Natural killer cell (primary cell): ENCODE measurements at regions not wholly inside any gene's neighbourhood (a gene's known extent, or its start where the extent isn't known, plus 50 kb on each side); places are given as distances from the start of the nearest gene placed in this dataset.

Experiments used
- ATAC-seq, 3 donors: fragments of 150-1000 bp in 2 of 3; fragments of 200-7000 bp in 1 of 3; cut with Tn5 transposase; 1 replicate in 1 of 3; 2 replicates in 2 of 3; pipeline ENCODE4 v1.10.0; 2021; ENCODE audit warnings: mild to moderate bottlenecking in 2 of 3, moderate library complexity in 2 of 3
- DNase-seq, 2 donors: peaks; one replicate each; pipeline versions ENCODE4 v3.0.0 to v3.0.0-alpha.2; 2013 to 2021; ENCODE audit warnings: mixed read lengths in 1 of 2
- H3K27ac ChIP-seq: one replicate; pipeline ENCODE4 v1.5.1; 2013; ENCODE audit warnings: mild to moderate bottlenecking, low read length
- H3K27me3 ChIP-seq: one replicate; pipeline ENCODE4 v1.6.1; 2013; ENCODE audit warnings: low read length; ENCODE audit not compliant: control insufficient read depth, insufficient read depth
- H3K36me3 ChIP-seq: one replicate; pipeline ENCODE4 v1.6.1; 2013; ENCODE audit warnings: low read length; ENCODE audit not compliant: control insufficient read depth, insufficient read depth
- H3K4me1 ChIP-seq: one replicate; pipeline ENCODE4 v1.6.1; 2013; ENCODE audit warnings: low read length; ENCODE audit not compliant: control insufficient read depth, insufficient read depth
- H3K4me3 ChIP-seq: one replicate; pipeline ENCODE4 v1.5.1; 2013; ENCODE audit warnings: low read length
- H3K9me3 ChIP-seq: one replicate; pipeline ENCODE4 v1.6.1; 2013; ENCODE audit warnings: low read length; ENCODE audit not compliant: control insufficient read depth, insufficient read depth
- H3K27ac Mint-ChIP-seq, 2 donors: one replicate each; pipeline ENCODE4 v1.8.0; 2022; ENCODE audit warnings: mild to moderate bottlenecking in 2 of 2, mixed read lengths in 2 of 2, moderate library complexity in 1 of 2
- H3K27me3 Mint-ChIP-seq, 2 donors: one replicate each; pipeline ENCODE4 v1.8.0; 2022; ENCODE audit warnings: low read depth in 2 of 2, mixed read lengths in 2 of 2
- H3K36me3 Mint-ChIP-seq: one replicate; pipeline ENCODE4 v1.8.0; 2022; ENCODE audit warnings: mixed read lengths
- H3K4me1 Mint-ChIP-seq, 2 donors: one replicate each; pipeline ENCODE4 v1.8.0; 2022; ENCODE audit warnings: mixed read lengths in 2 of 2
- H3K4me3 Mint-ChIP-seq: one replicate; pipeline ENCODE4 v1.8.0; 2022; ENCODE audit warnings: mild to moderate bottlenecking, moderate library complexity, mixed read lengths
- H3K9me3 Mint-ChIP-seq, 2 donors: one replicate each; pipeline ENCODE4 v1.8.0; 2022; ENCODE audit warnings: mixed read lengths in 2 of 2
- WGBS: methylation state at CpG from one replicate; pipeline ENCODE4 v1.1.7; 2013; ENCODE audit warnings: missing lambda C conversion rate; ENCODE audit not compliant: insufficient coverage; 5-methylcytosine and 5-hydroxymethylcytosine counted together
- intact Hi-C: fragments of 100-400 bp; cut with micrococcal nuclease; formaldehyde crosslinking; loops from one replicate; pipeline ENCODE4 v1.14.2; 2022
- TF ChIP-seq, protein P1 (sequence below): fragments of 200-600 bp; IDR thresholded peaks from one replicate; pipeline ENCODE4 v1.8.0; 2022; ENCODE audit warnings: antibody characterized with exemption

DNA sequence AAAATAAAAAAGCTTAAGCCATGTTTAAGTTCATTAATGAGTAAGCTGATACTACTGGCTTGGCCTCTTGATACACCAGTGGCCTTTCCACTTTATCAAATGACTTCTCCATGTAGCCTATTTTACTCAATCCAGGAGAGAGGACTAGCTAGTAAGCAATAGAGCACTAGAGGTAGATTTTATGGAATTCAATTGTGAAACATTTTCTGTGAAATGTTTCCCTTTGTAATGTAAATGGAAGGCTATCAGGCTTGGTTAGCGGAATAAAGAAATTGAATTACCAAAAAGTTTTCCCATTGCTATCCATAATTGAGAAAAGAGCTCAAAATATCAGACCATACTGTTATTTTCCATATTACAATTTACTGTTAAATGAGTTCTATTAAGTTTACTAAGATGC, 515.4 kb upstream of the CDH2 start:
- Mint-ChIP-seq H3K36me3 (no peaks in the 10 kb centered on the region), H3K4me3 (no peak overlapping the region), H3K27ac (no peak overlapping the region), H3K9me3 (peaks cover 0 to 2% of the 10 kb centered on the region in 2 donors), H3K27me3 (no peaks in the 10 kb centered on the region), H3K4me1 (peaks cover 5% of the 10 kb centered on the region in 2 donors)
- H3K4me1 ChIP-seq, result peaks cover 2% of the 10 kb centered on the region
- DNase-seq (no peak), ATAC-seq (no peak)
- TF ChIP-seq, protein P1, sequence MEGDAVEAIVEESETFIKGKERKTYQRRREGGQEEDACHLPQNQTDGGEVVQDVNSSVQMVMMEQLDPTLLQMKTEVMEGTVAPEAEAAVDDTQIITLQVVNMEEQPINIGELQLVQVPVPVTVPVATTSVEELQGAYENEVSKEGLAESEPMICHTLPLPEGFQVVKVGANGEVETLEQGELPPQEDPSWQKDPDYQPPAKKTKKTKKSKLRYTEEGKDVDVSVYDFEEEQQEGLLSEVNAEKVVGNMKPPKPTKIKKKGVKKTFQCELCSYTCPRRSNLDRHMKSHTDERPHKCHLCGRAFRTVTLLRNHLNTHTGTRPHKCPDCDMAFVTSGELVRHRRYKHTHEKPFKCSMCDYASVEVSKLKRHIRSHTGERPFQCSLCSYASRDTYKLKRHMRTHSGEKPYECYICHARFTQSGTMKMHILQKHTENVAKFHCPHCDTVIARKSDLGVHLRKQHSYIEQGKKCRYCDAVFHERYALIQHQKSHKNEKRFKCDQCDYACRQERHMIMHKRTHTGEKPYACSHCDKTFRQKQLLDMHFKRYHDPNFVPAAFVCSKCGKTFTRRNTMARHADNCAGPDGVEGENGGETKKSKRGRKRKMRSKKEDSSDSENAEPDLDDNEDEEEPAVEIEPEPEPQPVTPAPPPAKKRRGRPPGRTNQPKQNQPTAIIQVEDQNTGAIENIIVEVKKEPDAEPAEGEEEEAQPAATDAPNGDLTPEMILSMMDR, result no peak
- no peaks in the 10 kb centered on the region for H3K9me3 ChIP-seq
- no CpG with 5 or more reads among the region's 1 CpG for WGBS
- H3K36me3 ChIP-seq, result no peaks in the 10 kb centered on the region
- H3K4me3 ChIP-seq, result no peak overlapping the region
- no peak overlapping the region for H3K27ac ChIP-seq
- no peaks in the 10 kb centered on the region for H3K27me3 ChIP-seq
- intact Hi-C loops, result no loop called here

DNA sequence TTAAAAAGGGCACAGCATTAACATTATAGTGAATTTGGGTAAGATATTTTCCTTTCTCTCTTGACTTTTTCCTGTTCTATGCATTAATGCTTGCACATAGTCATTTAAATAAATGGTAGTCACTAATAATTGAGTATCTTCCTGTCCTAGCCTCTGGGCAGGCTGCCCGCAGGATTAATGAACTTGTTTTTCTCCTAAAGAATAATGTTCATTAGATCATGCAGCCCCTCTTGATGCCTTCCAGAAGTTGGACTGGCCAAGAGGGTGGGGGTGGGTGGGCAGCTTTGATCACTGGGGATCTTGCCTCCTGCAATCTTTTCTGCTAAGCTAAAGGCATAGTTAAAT, 514.5 kb upstream of the CDH2 start:
- intact Hi-C loops, result no loop called here
- Mint-ChIP-seq H3K9me3 (peaks cover 0 to 2% of the 10 kb centered on the region in 2 donors), H3K27me3 (no peaks in the 10 kb centered on the region), H3K27ac (no peak overlapping the region), H3K4me3 (no peak overlapping the region), H3K4me1 (peaks cover 7 to 9% of the 10 kb centered on the region in 2 donors), H3K36me3 (no peaks in the 10 kb centered on the region)
- Histone ChIP-seq H3K4me1 (peaks cover 2% of the 10 kb centered on the region), H3K4me3 (no peak overlapping the region), H3K27ac (no peak overlapping the region), H3K27me3 (no peaks in the 10 kb centered on the region), H3K9me3 (no peaks in the 10 kb centered on the region), H3K36me3 (no peaks in the 10 kb centered on the region)
- DNase-seq (no peak), ATAC-seq (no peak)
- 100% methylated on average over 1 of the region's 1 CpG for WGBS
- TF ChIP-seq, protein P1, result no peak

DNA sequence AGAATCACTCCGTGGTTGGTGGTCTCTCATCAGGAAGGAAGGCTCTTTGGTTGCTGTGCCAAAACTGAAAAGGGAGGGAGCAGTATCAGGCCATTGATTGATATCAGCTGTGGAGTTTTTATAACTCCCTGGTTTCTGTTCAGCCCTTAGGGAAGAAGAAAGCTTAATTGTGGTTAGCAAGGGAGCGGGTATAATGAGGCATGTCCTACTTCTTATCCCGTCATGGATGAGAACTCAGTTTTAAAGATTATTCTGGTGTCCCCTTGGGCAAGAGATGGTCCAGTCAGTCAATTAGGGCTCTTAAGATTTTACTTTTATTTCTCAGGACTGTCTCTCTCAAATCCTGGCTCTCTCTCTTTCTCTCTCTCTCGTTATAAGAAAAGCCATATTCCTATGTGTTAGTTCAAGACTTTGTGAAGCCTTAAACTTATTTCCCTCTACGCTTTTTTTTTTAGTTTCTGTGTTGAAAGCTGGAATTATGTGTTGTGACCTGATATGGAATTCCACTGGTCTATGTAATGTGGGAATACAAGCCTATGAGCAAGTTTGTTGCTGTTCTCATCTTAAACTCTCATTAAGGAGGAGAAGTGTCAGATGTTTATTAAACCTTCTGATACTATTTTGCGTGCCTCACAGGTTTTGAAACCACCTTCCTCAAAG, 514.0 kb upstream of the CDH2 start:
- H3K9me3 ChIP-seq, result no peaks in the 10 kb centered on the region
- H3K9me3 Mint-ChIP-seq, result peaks cover 0 to 2% of the 10 kb centered on the region in 2 donors
- TF ChIP-seq, protein P1, result no peak
- no peak overlapping the region for H3K27ac ChIP-seq
- 76% methylated on average over 5 of the region's 6 CpGs for WGBS
- no peaks in the 10 kb centered on the region for H3K27me3 Mint-ChIP-seq
- H3K4me1 Mint-ChIP-seq, result peaks cover 7 to 9% of the 10 kb centered on the region in 2 donors
- H3K36me3 ChIP-seq, result no peaks in the 10 kb centered on the region
- no peaks in the 10 kb centered on the region for H3K27me3 ChIP-seq
- intact Hi-C loops, result no loop called here
- no peak overlapping the region for H3K27ac Mint-ChIP-seq
- ATAC-seq (no peak), DNase-seq (no peak)
- H3K4me3 ChIP-seq, result no peak overlapping the region
- no peak overlapping the region for H3K4me3 Mint-ChIP-seq
- H3K36me3 Mint-ChIP-seq, result no peaks in the 10 kb centered on the region
- peaks cover 2% of the 10 kb centered on the region for H3K4me1 ChIP-seq

DNA sequence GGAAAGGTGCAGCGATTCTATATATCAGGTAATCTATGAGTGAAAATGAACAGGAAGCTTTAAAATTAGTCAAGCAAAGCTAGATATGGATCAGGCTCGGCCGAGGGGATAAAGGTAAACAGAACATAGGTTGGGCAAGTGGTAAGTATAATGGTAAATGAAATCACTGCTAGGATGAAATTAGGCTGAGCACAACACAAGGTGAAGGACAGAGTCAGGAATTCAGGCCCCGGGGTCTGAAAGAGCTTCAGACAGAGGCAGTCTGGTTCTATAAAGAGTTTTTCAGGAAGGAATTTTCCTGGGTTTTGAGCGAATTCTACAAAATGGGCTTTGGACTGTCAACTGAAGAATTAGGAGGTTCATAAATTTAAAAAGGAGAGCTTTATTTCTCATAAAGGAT, 513.2 kb upstream of the CDH2 start:
- intact Hi-C loops, result no loop called here
- ATAC-seq (no peak), DNase-seq (no peak)
- TF ChIP-seq, protein P1, result no peak
- no peak overlapping the region for H3K27ac Mint-ChIP-seq
- no peaks in the 10 kb centered on the region for H3K27me3 Mint-ChIP-seq
- no peaks in the 10 kb centered on the region for H3K27me3 ChIP-seq
- H3K4me3 Mint-ChIP-seq, result no peak overlapping the region
- no peaks in the 10 kb centered on the region for H3K9me3 ChIP-seq
- no peak overlapping the region for H3K4me3 ChIP-seq
- H3K4me1 Mint-ChIP-seq, result peaks cover 7 to 9% of the 10 kb centered on the region in 2 donors
- no peak overlapping the region for H3K27ac ChIP-seq
- H3K9me3 Mint-ChIP-seq, result peaks cover 0 to 2% of the 10 kb centered on the region in 2 donors
- H3K4me1 ChIP-seq, result peaks cover 2% of the 10 kb centered on the region
- H3K36me3 ChIP-seq, result no peaks in the 10 kb centered on the region
- WGBS, result 78% methylated on average over 5 of the region's 5 CpGs
- H3K36me3 Mint-ChIP-seq, result no peaks in the 10 kb centered on the region
